ENCODE measurements at regions not wholly inside any gene's neighbourhood (a gene's known extent, or its start where the extent isn't known, plus 50 kb on each side); places are given as distances from the start of the nearest gene placed in this dataset.

DNA sequence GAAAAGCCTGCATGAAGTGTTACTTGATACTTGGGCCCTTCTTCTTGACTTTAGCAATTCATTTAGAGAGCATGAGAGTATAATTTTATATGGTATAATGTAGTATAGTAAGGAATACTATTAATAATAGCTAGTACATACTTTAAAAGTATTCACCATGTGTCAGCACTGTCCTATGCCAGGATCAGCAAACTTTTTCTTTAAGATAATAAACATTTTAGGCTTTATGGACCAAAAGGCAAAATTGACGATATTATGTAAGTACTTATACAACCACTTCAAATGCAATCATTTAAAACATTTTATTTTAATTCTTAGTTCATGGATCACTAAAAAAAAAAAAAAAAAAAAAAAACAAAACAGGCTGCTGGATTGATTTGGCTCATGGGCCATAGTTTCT is 163.9 kb downstream of the IBTK start:
- TF ChIP-seq ZBTB7A (IDR thresholded peaks at IDR 0.05; ENCODE audit: low read depth) (no peak), RAD21 (IDR thresholded peaks at IDR 0.05; ENCODE audit: low read depth) (no peak), EP300 (IDR thresholded peaks at IDR 0.05; ENCODE audit: borderline replicate concordance) (no peak), NFIC (IDR thresholded peaks at IDR 0.05) (no peak), EGR1 (IDR thresholded peaks at IDR 0.05) (no peak), FOXM1 (IDR thresholded peaks at IDR 0.05; ENCODE audit: borderline replicate concordance, low read depth) (no peak), TAF1 (IDR thresholded peaks at IDR 0.05; ENCODE audit: low read depth) (no peak), YY1 (IDR thresholded peaks at IDR 0.05; ENCODE audit: low read depth) (no peak), CEBPB (IDR thresholded peaks at IDR 0.05) (no peak), CREB1 (IDR thresholded peaks at IDR 0.05; ENCODE audit: low read depth) (no peak), TEAD4 (IDR thresholded peaks at IDR 0.05) (no peak), TCF12 (IDR thresholded peaks at IDR 0.05; ENCODE audit: low read depth) (no peak)
- TF ChIP-seq, protein P1, sequence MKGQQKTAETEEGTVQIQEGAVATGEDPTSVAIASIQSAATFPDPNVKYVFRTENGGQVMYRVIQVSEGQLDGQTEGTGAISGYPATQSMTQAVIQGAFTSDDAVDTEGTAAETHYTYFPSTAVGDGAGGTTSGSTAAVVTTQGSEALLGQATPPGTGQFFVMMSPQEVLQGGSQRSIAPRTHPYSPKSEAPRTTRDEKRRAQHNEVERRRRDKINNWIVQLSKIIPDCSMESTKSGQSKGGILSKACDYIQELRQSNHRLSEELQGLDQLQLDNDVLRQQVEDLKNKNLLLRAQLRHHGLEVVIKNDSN (IDR thresholded peaks at IDR 0.05): no peak
- TF ChIP-seq, protein P2, sequence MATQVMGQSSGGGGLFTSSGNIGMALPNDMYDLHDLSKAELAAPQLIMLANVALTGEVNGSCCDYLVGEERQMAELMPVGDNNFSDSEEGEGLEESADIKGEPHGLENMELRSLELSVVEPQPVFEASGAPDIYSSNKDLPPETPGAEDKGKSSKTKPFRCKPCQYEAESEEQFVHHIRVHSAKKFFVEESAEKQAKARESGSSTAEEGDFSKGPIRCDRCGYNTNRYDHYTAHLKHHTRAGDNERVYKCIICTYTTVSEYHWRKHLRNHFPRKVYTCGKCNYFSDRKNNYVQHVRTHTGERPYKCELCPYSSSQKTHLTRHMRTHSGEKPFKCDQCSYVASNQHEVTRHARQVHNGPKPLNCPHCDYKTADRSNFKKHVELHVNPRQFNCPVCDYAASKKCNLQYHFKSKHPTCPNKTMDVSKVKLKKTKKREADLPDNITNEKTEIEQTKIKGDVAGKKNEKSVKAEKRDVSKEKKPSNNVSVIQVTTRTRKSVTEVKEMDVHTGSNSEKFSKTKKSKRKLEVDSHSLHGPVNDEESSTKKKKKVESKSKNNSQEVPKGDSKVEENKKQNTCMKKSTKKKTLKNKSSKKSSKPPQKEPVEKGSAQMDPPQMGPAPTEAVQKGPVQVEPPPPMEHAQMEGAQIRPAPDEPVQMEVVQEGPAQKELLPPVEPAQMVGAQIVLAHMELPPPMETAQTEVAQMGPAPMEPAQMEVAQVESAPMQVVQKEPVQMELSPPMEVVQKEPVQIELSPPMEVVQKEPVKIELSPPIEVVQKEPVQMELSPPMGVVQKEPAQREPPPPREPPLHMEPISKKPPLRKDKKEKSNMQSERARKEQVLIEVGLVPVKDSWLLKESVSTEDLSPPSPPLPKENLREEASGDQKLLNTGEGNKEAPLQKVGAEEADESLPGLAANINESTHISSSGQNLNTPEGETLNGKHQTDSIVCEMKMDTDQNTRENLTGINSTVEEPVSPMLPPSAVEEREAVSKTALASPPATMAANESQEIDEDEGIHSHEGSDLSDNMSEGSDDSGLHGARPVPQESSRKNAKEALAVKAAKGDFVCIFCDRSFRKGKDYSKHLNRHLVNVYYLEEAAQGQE (IDR thresholded peaks at IDR 0.05; ENCODE audit: low read depth): no peak
- TF ChIP-seq, protein P3, sequence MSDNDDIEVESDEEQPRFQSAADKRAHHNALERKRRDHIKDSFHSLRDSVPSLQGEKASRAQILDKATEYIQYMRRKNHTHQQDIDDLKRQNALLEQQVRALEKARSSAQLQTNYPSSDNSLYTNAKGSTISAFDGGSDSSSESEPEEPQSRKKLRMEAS (IDR thresholded peaks at IDR 0.05): no peak

DNA sequence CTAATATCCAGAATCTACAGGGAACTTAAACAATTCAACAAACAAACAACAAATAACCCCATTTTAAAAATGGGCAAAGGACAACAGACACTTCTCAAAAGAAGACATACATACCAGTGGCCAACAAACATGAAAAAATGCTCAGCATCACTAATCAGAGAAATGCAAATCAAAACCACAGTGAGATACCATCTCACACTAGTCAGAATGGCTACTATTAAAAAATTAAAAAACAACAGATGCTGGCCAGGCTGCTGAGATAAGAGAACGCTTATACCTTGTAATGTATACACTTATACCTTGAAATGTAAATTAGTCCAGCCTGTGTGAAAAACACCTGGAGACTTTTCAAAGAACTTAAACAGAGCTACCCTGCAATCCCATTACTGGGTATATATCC is 166.8 kb downstream of the IBTK start:
- no peak for TF ChIP-seq ZBTB7A (IDR thresholded peaks at IDR 0.05; ENCODE audit: low read depth)

DNA sequence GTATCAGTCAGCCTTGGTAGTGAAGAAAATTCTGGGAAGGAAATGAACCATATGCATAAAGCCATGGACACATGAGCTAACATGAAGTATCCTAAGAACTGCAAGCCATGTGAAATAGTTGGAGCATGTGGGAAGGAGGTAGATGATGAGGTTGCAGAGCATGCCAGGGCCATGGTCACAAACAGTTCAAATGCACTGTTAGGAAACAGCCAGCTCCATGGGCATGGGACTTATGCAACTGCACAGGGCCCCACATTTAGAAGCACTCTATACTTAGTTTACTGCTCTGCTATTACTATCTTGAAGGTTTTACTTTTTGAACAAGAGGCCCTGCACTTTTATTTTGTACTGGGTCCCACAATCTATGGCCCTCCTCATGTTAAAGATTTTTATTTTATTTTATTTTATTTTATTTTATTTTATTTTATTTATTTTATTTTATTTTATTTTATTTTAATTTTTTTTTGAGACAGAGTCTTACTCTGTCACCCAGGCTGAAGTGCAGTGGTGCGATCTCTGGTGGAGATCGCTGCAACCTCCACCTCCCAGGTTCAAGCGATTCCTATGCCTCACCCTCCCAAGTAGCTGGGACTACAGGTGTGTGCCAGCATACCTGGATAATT is 169.1 kb downstream of the IBTK start:
- TF ChIP-seq EGR1 (IDR thresholded peaks at IDR 0.05) (no peak), YY1 (IDR thresholded peaks at IDR 0.05; ENCODE audit: low read depth) (no peak), TEAD4 (IDR thresholded peaks at IDR 0.05) (no peak), TCF12 (IDR thresholded peaks at IDR 0.05; ENCODE audit: low read depth) (no peak), TAF1 (IDR thresholded peaks at IDR 0.05; ENCODE audit: low read depth) (no peak), CEBPB (IDR thresholded peaks at IDR 0.05) (no peak), RAD21 (IDR thresholded peaks at IDR 0.05; ENCODE audit: low read depth) (no peak)
- TF ChIP-seq, protein P1 (IDR thresholded peaks at IDR 0.05): no peak

DNA sequence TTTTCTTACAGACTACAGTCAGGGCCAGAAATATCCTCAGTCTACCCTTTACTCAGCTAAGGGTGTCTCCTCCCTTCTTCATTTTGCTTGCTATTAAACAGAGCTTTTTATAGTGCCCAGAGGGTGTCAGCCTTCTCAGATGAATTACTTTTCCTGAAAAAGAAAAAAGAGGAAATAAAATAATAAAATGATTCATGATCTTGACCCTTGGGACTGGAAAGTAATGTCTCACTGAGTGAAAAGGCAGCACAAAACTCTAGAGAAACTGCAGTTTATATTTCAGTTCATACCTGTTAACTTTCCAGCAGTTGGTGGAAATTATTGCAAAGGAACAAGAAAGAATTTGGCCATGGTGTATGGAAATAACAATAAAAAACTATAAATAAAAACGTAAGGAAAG is 170.6 kb downstream of the IBTK start:
- TF ChIP-seq, protein P1 (IDR thresholded peaks at IDR 0.05): no peak
- no peak for TF ChIP-seq TCF12 (IDR thresholded peaks at IDR 0.05; ENCODE audit: low read depth)
- no peak for TF ChIP-seq FOXM1 (IDR thresholded peaks at IDR 0.05; ENCODE audit: borderline replicate concordance, low read depth)
- no peak for TF ChIP-seq CREB1 (IDR thresholded peaks at IDR 0.05; ENCODE audit: low read depth)
- no peak for TF ChIP-seq ZBTB7A (IDR thresholded peaks at IDR 0.05; ENCODE audit: low read depth)
- TF ChIP-seq TAF1 (IDR thresholded peaks at IDR 0.05; ENCODE audit: low read depth): no peak
- no peak for TF ChIP-seq TEAD4 (IDR thresholded peaks at IDR 0.05)
- no peak for TF ChIP-seq CEBPB (IDR thresholded peaks at IDR 0.05)
- no peak for TF ChIP-seq NFIC (IDR thresholded peaks at IDR 0.05)
- no peak for TF ChIP-seq EP300 (IDR thresholded peaks at IDR 0.05; ENCODE audit: borderline replicate concordance)
- TF ChIP-seq, protein P3 (IDR thresholded peaks at IDR 0.05): no peak
- no peak for TF ChIP-seq RAD21 (IDR thresholded peaks at IDR 0.05; ENCODE audit: low read depth)
- no peak for TF ChIP-seq EGR1 (IDR thresholded peaks at IDR 0.05)
- TF ChIP-seq YY1 (IDR thresholded peaks at IDR 0.05; ENCODE audit: low read depth): no peak
- TF ChIP-seq, protein P2 (IDR thresholded peaks at IDR 0.05; ENCODE audit: low read depth): no peak

DNA sequence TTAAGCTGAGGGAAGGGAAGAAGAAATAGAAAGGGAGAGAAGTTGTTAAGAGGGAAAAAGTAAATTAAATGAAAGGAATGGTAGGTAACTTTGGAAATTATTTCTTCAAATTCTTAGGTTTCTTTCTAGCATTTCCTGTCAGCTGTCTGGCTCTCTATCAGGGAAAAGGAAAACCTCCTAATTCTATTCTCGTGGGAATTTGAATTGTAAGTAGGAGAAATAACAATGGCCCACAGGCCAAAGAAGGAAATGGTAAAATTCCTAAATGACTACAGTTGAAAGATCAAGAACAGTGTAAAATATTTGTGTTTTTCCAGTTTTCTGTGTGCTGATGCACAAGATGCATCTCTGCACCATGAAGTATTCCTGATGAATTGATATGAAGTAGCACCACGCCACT is 173.0 kb downstream of the IBTK start:
- TF ChIP-seq CREB1 (IDR thresholded peaks at IDR 0.05; ENCODE audit: low read depth) (no peak), CEBPB (IDR thresholded peaks at IDR 0.05) (no peak), NFIC (IDR thresholded peaks at IDR 0.05) (no peak), ZBTB7A (IDR thresholded peaks at IDR 0.05; ENCODE audit: low read depth) (no peak), FOXM1 (IDR thresholded peaks at IDR 0.05; ENCODE audit: borderline replicate concordance, low read depth) (no peak), EGR1 (IDR thresholded peaks at IDR 0.05) (no peak), TEAD4 (IDR thresholded peaks at IDR 0.05) (no peak), EP300 (IDR thresholded peaks at IDR 0.05; ENCODE audit: borderline replicate concordance) (no peak), YY1 (IDR thresholded peaks at IDR 0.05; ENCODE audit: low read depth) (no peak), TCF12 (IDR thresholded peaks at IDR 0.05; ENCODE audit: low read depth) (no peak), TAF1 (IDR thresholded peaks at IDR 0.05; ENCODE audit: low read depth) (no peak), RAD21 (IDR thresholded peaks at IDR 0.05; ENCODE audit: low read depth) (no peak)
- TF ChIP-seq, protein P2 (IDR thresholded peaks at IDR 0.05; ENCODE audit: low read depth): no peak
- TF ChIP-seq, protein P1 (IDR thresholded peaks at IDR 0.05): no peak
- TF ChIP-seq, protein P3 (IDR thresholded peaks at IDR 0.05): no peak
